ENCODE measurements at regions not wholly inside any gene's neighbourhood (a gene's known extent, or its start where the extent isn't known, plus 50 kb on each side); places are given as distances from the start of the nearest gene placed in this dataset.

DNA sequence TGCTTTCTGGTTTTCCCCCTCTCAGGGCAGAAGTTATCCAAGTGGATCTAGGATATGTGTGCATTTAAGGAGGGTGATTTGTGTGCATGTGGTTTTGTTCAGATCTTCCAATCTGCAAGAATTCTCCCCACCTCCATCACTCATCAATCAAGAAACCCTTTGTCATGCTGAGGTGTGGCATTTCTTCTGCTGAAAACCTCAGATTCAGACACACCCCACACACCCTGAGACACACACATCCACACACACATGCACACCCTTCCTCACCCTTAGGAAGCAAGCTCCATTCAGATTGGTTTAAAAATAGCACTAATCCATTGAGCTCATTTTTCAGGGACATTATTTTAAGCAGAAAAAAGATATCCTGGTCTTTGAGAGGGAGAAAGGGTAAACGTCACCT lies 106.1 kb upstream of the HSD17B12 start:
- 14 to 17% methylated on average over 1 of the region's 1 CpG for WGBS, 2 donors
- Histone ChIP-seq H3K4me1 (peaks cover 0 to 41% (median 33%) of the 10 kb centered on the region in 4 donors), H3K9me3 (no peaks in the 10 kb centered on the region), H3K27ac (no peak overlapping the region), H3K36me3 (no peaks in the 10 kb centered on the region), H3K27me3 (peaks cover 25 to 92% (median 64%) of the 10 kb centered on the region in 3 donors), H3K4me3 (peak overlapping the region in 1 of 4 donors; percentile 42)
- intact Hi-C loops (cut with DNase I): no loop called here
- TF ChIP-seq, protein P1, sequence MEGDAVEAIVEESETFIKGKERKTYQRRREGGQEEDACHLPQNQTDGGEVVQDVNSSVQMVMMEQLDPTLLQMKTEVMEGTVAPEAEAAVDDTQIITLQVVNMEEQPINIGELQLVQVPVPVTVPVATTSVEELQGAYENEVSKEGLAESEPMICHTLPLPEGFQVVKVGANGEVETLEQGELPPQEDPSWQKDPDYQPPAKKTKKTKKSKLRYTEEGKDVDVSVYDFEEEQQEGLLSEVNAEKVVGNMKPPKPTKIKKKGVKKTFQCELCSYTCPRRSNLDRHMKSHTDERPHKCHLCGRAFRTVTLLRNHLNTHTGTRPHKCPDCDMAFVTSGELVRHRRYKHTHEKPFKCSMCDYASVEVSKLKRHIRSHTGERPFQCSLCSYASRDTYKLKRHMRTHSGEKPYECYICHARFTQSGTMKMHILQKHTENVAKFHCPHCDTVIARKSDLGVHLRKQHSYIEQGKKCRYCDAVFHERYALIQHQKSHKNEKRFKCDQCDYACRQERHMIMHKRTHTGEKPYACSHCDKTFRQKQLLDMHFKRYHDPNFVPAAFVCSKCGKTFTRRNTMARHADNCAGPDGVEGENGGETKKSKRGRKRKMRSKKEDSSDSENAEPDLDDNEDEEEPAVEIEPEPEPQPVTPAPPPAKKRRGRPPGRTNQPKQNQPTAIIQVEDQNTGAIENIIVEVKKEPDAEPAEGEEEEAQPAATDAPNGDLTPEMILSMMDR (IDR thresholded peaks at IDR 0.05): no peak
- TF ChIP-seq EP300 (IDR thresholded peaks at IDR 0.05) (no peak), POLR2AphosphoS5 (IDR thresholded peaks at IDR 0.05) (no peak), POLR2A (IDR thresholded peaks at IDR 0.05) (no peak)
- no peak for DNase-seq

DNA sequence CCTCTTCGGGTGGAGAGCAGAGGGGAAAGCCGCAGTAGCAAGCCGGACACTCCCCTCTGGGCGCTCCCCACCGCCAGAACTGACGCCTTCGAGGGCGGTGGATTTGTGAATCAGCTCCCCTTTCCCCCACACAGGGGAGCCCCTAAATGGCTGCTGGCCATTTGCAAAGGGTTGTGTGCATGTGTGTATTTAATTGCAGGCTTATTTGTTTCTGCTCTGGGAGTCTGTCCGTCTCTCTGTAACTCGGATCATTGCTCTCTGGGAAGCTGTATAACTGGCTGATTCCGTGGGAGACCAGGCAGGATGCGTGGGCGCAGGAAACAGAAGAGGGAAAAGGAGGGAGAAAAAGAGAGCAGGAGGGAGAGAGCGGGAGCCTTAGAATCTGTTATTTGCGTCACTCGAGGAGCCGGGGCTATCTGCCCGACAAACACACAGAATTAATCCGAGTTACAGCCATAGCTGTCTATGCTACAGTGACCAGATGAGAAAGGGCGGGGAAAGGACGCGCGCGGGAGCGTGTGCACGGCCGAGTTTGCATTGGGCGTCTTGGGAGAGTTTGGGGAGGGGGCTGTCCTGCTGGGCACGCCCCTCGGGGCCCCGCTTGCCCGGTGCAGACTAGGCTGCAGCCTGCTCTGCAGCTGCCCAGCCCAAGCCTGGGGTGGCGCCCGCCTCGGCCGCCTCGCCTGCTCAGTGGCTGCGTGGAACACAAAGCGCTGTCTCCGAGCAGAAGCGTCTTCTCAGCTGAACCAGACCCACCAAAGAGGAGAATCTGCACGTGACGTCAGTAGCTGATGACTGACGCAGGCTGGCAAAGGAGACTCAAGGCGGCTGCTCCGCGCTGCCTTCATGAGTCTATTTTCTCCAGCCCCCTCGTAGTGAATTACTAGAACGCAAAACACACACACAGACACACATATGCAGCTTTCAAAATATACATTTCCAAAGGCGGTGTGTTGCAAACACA lies 105.3 kb upstream of the HSD17B12 start:
- peak; percentile 68 for DNase-seq
- intact Hi-C loops (cut with DNase I): no loop called here
- Histone ChIP-seq H3K27me3 (peaks cover 30 to 94% (median 72%) of the 10 kb centered on the region in 3 donors), H3K27ac (no peak overlapping the region), H3K4me3 (peak overlapping the region in 3 of 4 donors; percentile 22 to 42 (median 35)), H3K36me3 (no peaks in the 10 kb centered on the region), H3K9me3 (no peaks in the 10 kb centered on the region), H3K4me1 (peaks cover 0 to 49% (median 40%) of the 10 kb centered on the region in 4 donors)
- no peak for TF ChIP-seq EP300 (IDR thresholded peaks at IDR 0.05)
- TF ChIP-seq POLR2AphosphoS5 (IDR thresholded peaks at IDR 0.05): no peak
- TF ChIP-seq, protein P1 (IDR thresholded peaks at IDR 0.05): no peak
- no peak for TF ChIP-seq POLR2A (IDR thresholded peaks at IDR 0.05)
- WGBS, 2 donors: 1 to 3% methylated on average over 50 of the region's 50 CpGs

DNA sequence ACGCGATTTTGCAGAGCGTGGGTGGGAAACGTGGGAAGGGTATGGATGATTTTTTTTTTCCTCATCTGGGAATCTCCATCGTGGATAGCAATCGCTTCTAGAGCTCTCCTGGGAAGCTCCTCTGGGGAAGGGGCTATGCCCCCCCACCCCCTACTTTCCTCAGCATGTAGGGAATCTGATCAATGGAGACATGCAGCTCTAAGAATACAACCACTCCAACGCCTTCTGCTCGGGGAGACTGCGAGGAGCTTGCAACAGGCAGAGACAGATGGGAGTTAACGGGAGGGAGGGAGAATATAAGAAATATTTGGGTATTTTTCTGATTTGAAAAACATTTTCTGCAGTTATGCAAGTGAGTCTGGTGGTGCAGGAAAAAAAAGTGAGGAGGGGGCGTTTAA lies 104.6 kb upstream of the HSD17B12 start:
- Histone ChIP-seq H3K27ac (no peak overlapping the region), H3K27me3 (peaks cover 32 to 100% (median 79%) of the 10 kb centered on the region in 3 donors), H3K36me3 (no peaks in the 10 kb centered on the region), H3K4me1 (peaks cover 0 to 54% (median 45%) of the 10 kb centered on the region in 4 donors), H3K4me3 (peak overlapping the region in 3 of 4 donors; percentile 22 to 42 (median 35)), H3K9me3 (no peaks in the 10 kb centered on the region)
- intact Hi-C loops (cut with DNase I): no loop called here
- 5 to 7% methylated on average over 11 of the region's 11 CpGs for WGBS, 2 donors
- no peak for TF ChIP-seq POLR2AphosphoS5 (IDR thresholded peaks at IDR 0.05)
- TF ChIP-seq, protein P1 (IDR thresholded peaks at IDR 0.05): no peak
- no peak for TF ChIP-seq POLR2A (IDR thresholded peaks at IDR 0.05)
- no peak for TF ChIP-seq EP300 (IDR thresholded peaks at IDR 0.05)
- no peak for DNase-seq

DNA sequence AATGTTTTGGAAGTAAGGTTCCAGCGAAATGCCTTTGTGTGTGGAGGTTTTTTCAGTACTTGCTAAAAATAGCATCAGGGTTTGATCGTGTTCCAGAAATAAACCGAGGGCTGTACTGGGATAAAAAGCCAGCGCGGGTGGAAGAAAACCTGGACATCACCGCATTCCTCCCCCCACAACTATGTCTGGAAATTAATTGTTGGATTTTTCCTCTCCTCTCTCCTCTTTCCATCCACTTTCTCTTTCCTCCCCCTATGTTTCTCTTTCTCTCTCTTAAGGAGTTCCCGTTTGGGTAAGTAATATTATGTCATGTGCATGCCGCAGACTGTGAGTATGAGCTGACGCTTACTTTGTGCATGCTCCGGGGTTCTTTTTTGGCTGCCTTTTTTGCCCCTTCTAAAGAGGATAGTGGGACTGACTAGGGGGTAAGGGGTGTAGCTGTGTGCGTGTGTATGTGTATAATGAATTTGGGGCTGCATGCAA lies 104.2 kb upstream of the HSD17B12 start:
- TF ChIP-seq POLR2A (IDR thresholded peaks at IDR 0.05) (no peak), POLR2AphosphoS5 (IDR thresholded peaks at IDR 0.05) (no peak), EP300 (IDR thresholded peaks at IDR 0.05) (no peak)
- TF ChIP-seq, protein P1 (IDR thresholded peaks at IDR 0.05): no peak
- WGBS, 2 donors: 11 to 16% methylated on average over 11 of the region's 11 CpGs
- Histone ChIP-seq H3K9me3 (no peaks in the 10 kb centered on the region), H3K27ac (no peak overlapping the region), H3K27me3 (peaks cover 35 to 100% (median 84%) of the 10 kb centered on the region in 3 donors), H3K4me3 (peak overlapping the region in 2 of 4 donors; percentile 35 to 42), H3K4me1 (peaks cover 0 to 59% (median 50%) of the 10 kb centered on the region in 4 donors), H3K36me3 (no peaks in the 10 kb centered on the region)
- intact Hi-C loops (cut with DNase I): no loop called here
- DNase-seq: no peak

Measured in sigmoid colon (tissue), 6 donors.